Lung (tissue), 11 donors: ENCODE measurements at regions not wholly inside any gene's neighbourhood (a gene's known extent, or its start where the extent isn't known, plus 50 kb on each side); places are given as distances from the start of the nearest gene placed in this dataset.

Experiments used
- ATAC-seq: fragments of 200-7000 bp; cut with Tn5 transposase; one replicate; pipeline ENCODE4 v1.9.1; 2020; ENCODE audit warnings: moderate number of reproducible peaks; ENCODE audit not compliant: insufficient read depth, low FRiP score
- DNase-seq, 3 donors: peaks; one replicate each; pipeline ENCODE4 v3.0.0-alpha.2; 2013 to 2017
- H3K27ac ChIP-seq, 2 donors: one replicate each; pipeline ENCODE4 v1.5.1; 2013; ENCODE audit warnings: mild to moderate bottlenecking in 2 of 2, moderate library complexity in 2 of 2, control low read depth in 1 of 2, inconsistent platforms in 1 of 2, low read depth in 1 of 2, low read length in 1 of 2
- H3K27me3 ChIP-seq, 3 donors: one replicate each; pipeline ENCODE4 v1.5.1; 2013; ENCODE audit warnings: low read length in 2 of 3; ENCODE audit not compliant: control insufficient read depth in 3 of 3, insufficient read depth in 3 of 3
- H3K36me3 ChIP-seq, 4 donors: one replicate each; pipeline ENCODE4 v1.5.1; 2013; ENCODE audit warnings: low read length in 4 of 4, mild to moderate bottlenecking in 1 of 4, moderate library complexity in 1 of 4; ENCODE audit not compliant: control insufficient read depth in 4 of 4, insufficient read depth in 4 of 4
- H3K4me1 ChIP-seq, 5 donors: one replicate each; pipeline ENCODE4 v1.5.1; 2013; ENCODE audit warnings: low read length in 5 of 5, mild to moderate bottlenecking in 2 of 5, moderate library complexity in 1 of 5; ENCODE audit not compliant: control insufficient read depth in 5 of 5, insufficient read depth in 5 of 5
- H3K4me3 ChIP-seq: one replicate; pipeline ENCODE4 v1.5.1; 2013; ENCODE audit warnings: mild to moderate bottlenecking, control low read depth, moderate library complexity
- H3K9ac ChIP-seq, 2 donors: one replicate each; pipeline ENCODE4 v1.5.1; 2013; ENCODE audit warnings: low read length in 2 of 2, control low read depth in 1 of 2; ENCODE audit not compliant: insufficient read depth in 1 of 2
- H3K9me3 ChIP-seq, 4 donors: one replicate each; pipeline ENCODE4 v1.5.1; 2013; ENCODE audit warnings: low read length in 3 of 4, mild to moderate bottlenecking in 1 of 4, moderate library complexity in 1 of 4; ENCODE audit not compliant: control insufficient read depth in 4 of 4, insufficient read depth in 3 of 4
- CTCF ChIP-seq: IDR thresholded peaks from 2 replicates; pipeline ENCODE4 v1.5.1; 2012; ENCODE audit warnings: mild to moderate bottlenecking; ENCODE audit errors: control extremely low read depth, extremely low read depth
- WGBS, 2 donors: extraction: QIAGEN DNeasy Blood & Tissue Kit; methylation state at CpG; one replicate each; pipeline ENCODE4 v1.1.7; 2013; 5-methylcytosine and 5-hydroxymethylcytosine counted together
- donor health status: control.
- donor health status: control.
- donor health status: Bipolar disorder and iron deficiency.
- donor health status: healthy.
- donor health status: DM: yes; HTN: yes; CAD: no.

GRCh38 chr20:12893019-12893418 lies 115.8 kb upstream of the SPTLC3 start:
- ATAC-seq (no peak), DNase-seq (no peak)

GRCh38 chr20:12893653-12894052 lies 115.1 kb upstream of the SPTLC3 start:
- H3K4me3 ChIP-seq, result no peak overlapping the region
- no peaks in the 10 kb centered on the region for H3K36me3 ChIP-seq
- H3K9me3 ChIP-seq, result peaks cover 0 to 5% (median 0%) of the 10 kb centered on the region in 4 donors
- 56 to 59% methylated on average over 6 of the region's 6 CpGs for WGBS, 2 donors
- ATAC-seq (no peak), DNase-seq (no peak)
- H3K9ac ChIP-seq, result no peak overlapping the region
- TF ChIP-seq CTCF, result no peak
- peaks cover 0 to 2% (median 0%) of the 10 kb centered on the region in 3 donors for H3K27me3 ChIP-seq
- H3K4me1 ChIP-seq, result peaks cover 0 to 1% (median 0%) of the 10 kb centered on the region in 5 donors
- no peak overlapping the region for H3K27ac ChIP-seq

More at GRCh38 chr20:12893019-12893418, 115.8 kb upstream of the SPTLC3 start:
- Histone ChIP-seq H3K9ac (no peak overlapping the region), H3K4me3 (no peak overlapping the region), H3K27ac (no peak overlapping the region), H3K27me3 (peaks cover 0 to 2% (median 0%) of the 10 kb centered on the region in 3 donors), H3K4me1 (peaks cover 0 to 1% (median 0%) of the 10 kb centered on the region in 5 donors), H3K36me3 (no peaks in the 10 kb centered on the region), H3K9me3 (peaks cover 0 to 5% (median 0%) of the 10 kb centered on the region in 4 donors)
- WGBS, 2 donors, result 57 to 66% methylated on average over 5 of the region's 5 CpGs
- no peak for TF ChIP-seq CTCF

- ATAC-seq (no peak), DNase-seq (no peak)
- no peak overlapping the region for H3K27ac ChIP-seq
- no peak overlapping the region for H3K4me3 ChIP-seq
- no peaks in the 10 kb centered on the region for H3K36me3 ChIP-seq
- no peak overlapping the region for H3K9ac ChIP-seq
- WGBS, 2 donors, result 79 to 91% methylated on average over 7 of the region's 7 CpGs
- no peak for TF ChIP-seq CTCF
- H3K4me1 ChIP-seq, result peaks cover 0 to 1% (median 0%) of the 10 kb centered on the region in 5 donors
- H3K27me3 ChIP-seq, result peaks cover 0 to 2% (median 0%) of the 10 kb centered on the region in 3 donors
- peaks cover 0 to 5% (median 0%) of the 10 kb centered on the region in 4 donors for H3K9me3 ChIP-seq
These were observed 114.7 kb upstream of the SPTLC3 start for GRCh38 chr20:12894089-12894488.

GRCh38 chr20:12896180-12896579 lies 112.6 kb upstream of the SPTLC3 start:
- ATAC-seq, result no peak

More at GRCh38 chr20:12896180-12896579, 112.6 kb upstream of the SPTLC3 start:
- peaks cover 0 to 1% (median 0%) of the 10 kb centered on the region in 5 donors for H3K4me1 ChIP-seq
- H3K27me3 ChIP-seq, result peaks cover 0 to 2% (median 0%) of the 10 kb centered on the region in 3 donors
- WGBS, 2 donors, result 96 to 97% methylated on average over 2 of the region's 2 CpGs
- peaks cover 0 to 8% (median 0%) of the 10 kb centered on the region in 4 donors for H3K9me3 ChIP-seq
- no peak overlapping the region for H3K4me3 ChIP-seq
- TF ChIP-seq CTCF, result no peak
- no peaks in the 10 kb centered on the region for H3K36me3 ChIP-seq
- no peak for DNase-seq
- no peak overlapping the region for H3K27ac ChIP-seq
- H3K9ac ChIP-seq, result no peak overlapping the region
